GM10266 (cell line): ENCODE measurements at regions not wholly inside any gene's neighbourhood (a gene's known extent, or its start where the extent isn't known, plus 50 kb on each side); places are given as distances from the start of the nearest gene placed in this dataset.

ENCODE experiments used
- DNase-seq: peaks from one replicate; pipeline ENCODE4 v3.0.0; 2012; ENCODE audit errors: extremely low spot score
- CTCF ChIP-seq: IDR thresholded peaks from 2 replicates; pipeline ENCODE4 v1.5.1; 2012; ENCODE audit warnings: mild to moderate bottlenecking, low read depth; ENCODE audit not compliant: control insufficient read depth, insufficient read depth; ENCODE audit errors: missing control alignments

DNA sequence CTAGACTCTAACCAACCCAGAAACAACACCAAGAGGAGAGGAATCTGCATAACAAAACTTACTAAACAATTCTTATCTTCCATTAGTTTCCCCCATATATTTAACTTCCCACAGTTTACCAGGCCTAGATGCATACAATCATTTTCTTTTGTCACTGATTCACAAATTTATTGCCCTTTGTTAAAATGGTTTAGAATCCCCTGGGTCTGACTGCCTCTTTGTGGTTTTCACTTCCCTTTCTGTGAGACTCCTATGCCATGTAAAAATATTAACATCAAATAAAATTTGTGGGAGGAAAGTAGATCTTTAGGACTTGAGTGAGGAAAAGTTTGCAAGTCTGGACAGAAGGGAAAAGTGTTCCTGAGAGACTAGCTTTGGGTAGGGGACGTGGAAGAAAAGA is 393.8 kb upstream of the CNKSR2 start:
- TF ChIP-seq CTCF, result no peak
- no peak for DNase-seq

GRCh38 chrX:20974326-20974725 is 399.9 kb upstream of the CNKSR2 start:
- TF ChIP-seq CTCF, result no peak
- no peak for DNase-seq

DNA sequence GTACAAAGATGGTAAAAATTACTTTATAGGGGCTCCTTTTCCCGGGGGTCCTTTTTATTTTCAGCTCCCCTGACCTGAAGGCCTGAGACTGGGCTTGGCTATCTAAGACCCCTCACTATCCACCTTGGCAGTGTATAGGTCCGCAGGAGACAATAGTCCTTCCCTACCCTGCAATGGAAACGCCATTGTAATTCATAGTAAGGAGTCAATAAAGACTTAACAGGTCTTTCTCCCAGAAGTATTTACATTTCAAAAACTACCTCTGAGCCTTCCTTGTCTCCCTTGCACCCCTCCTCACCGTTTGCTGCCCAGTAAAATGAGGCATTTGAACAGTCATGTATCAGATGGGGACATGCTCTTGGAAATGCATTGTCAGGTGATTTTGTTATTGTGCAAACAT is 401.2 kb upstream of the CNKSR2 start:
- TF ChIP-seq CTCF, result no peak
- DNase-seq, result no peak

DNA sequence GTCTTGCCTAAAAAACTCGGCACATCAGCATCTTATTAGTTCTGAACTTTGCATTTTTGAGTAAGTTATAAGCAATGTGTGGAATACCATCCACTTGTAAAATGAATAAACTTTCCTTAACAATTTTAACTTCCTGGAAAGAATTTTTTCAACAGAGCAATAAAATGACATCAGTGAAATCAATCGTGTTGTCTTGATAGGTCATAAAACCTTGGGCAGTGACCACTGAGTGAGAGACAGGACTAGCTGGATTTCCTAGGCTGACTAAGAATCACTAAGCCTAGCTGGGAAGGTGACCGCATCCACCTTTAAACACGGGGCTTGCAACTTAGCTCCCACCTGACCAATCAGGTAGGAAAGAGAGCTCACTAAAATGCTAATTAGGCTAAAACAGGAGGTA is 403.0 kb upstream of the CNKSR2 start:
- no peak for TF ChIP-seq CTCF

DNA sequence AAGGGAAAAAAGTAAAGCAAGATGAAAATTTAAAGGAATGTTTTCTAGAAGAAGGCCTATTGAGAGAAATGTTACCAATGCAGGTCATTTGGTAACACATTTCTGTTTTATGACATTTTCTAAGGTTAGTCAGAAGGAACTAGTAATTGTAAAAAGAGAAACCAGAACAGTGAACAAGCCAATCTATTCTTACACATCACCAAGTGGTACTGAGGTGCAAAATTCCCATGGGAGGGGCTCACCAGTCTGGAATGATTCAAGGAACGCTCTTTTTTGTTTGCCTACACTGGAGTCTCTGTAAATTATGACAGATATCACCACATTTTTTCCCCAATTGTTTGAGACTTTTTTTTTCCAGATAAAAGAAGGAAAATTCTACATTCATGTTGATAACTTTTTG is 404.7 kb upstream of the CNKSR2 start:
- TF ChIP-seq CTCF, result no peak
- no peak for DNase-seq

More for the DNA sequence above, 403.0 kb upstream of the CNKSR2 start:
- no peak for DNase-seq

DNA sequence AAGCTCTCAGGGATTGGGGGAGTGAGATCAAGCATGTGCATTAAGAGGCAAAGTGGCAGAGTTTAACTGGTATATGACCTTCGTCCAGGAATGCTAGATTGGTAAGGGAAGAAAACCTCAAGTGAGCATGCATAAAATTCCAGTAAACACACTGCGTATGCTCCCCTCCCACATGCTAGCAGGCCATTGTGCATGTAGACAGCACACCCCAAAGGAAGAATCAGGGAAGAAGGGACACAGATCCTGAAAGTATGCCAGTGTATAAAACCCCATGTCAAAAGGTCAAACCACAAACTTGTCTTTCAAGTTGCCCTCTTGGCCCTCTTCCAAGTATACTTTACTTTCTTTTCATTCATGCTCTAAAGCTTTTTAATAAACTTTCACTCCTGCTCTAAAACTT is 405.2 kb upstream of the CNKSR2 start:
- no peak for DNase-seq
- no peak for TF ChIP-seq CTCF

GRCh38 chrX:20967725-20968124 is 406.5 kb upstream of the CNKSR2 start:
- no peak for DNase-seq
- no peak for TF ChIP-seq CTCF
